ENCODE measurements at regions not wholly inside any gene's neighbourhood (a gene's known extent, or its start where the extent isn't known, plus 50 kb on each side); places are given as distances from the start of the nearest gene placed in this dataset.
"Not testable (repeated sequence)": the region's sequence is repeated elsewhere in the genome, so short reads cannot be mapped to it uniquely, and the experiment has no call there.

DNA sequence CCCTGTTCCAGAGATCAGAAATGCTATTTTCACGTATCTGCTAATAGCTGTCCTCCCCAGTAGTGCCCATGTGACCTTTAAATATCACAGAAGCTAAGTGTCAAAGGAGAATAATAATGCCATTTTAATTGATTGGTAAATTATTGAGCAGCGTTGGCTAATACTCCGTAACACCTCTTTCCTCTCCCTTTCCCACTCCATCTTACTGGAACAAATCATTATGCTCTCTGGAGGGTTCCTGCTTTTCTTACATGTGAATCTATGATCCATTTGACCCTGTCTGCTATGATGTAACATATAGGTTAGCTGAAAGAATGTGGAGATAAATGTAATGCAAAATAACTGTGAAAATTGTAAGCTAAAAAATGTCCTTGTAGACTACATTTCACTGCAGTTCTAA is 383.6 kb upstream of the GYPC start:
- H3K4me1 Mint-ChIP-seq (ENCODE audit: insufficient read depth, unreplicated experiment) = no peaks in the 10 kb centered on the region
- DNase-seq (ENCODE audit: unreplicated experiment) = no peak
- H3K36me3 Mint-ChIP-seq (ENCODE audit: insufficient read depth, unreplicated experiment) = no peaks in the 10 kb centered on the region
- ChIA-PET POLR2A (no interaction called here), CTCF (interaction anchor here (0.6 kb wide), 1 partner anchor 254 kb away, joined by 3 read pairs; no protein-coding TSS in a partner anchor)
- BruUV-seq (replicated peaks) = no TSS peak
- no peak overlapping the region for H3K27ac Mint-ChIP-seq (ENCODE audit: low read depth, unreplicated experiment)
- H3K27me3 Mint-ChIP-seq (ENCODE audit: insufficient read depth, unreplicated experiment) = no peaks in the 10 kb centered on the region
- intact Hi-C loops (cut with micrococcal nuclease) = no loop called here
- H3K4me3 Mint-ChIP-seq (ENCODE audit: unreplicated experiment) = no peak overlapping the region
- peaks cover 9% of the 10 kb centered on the region for H3K9me3 Mint-ChIP-seq (ENCODE audit: unreplicated experiment)
- TF ChIP-seq, protein P1, sequence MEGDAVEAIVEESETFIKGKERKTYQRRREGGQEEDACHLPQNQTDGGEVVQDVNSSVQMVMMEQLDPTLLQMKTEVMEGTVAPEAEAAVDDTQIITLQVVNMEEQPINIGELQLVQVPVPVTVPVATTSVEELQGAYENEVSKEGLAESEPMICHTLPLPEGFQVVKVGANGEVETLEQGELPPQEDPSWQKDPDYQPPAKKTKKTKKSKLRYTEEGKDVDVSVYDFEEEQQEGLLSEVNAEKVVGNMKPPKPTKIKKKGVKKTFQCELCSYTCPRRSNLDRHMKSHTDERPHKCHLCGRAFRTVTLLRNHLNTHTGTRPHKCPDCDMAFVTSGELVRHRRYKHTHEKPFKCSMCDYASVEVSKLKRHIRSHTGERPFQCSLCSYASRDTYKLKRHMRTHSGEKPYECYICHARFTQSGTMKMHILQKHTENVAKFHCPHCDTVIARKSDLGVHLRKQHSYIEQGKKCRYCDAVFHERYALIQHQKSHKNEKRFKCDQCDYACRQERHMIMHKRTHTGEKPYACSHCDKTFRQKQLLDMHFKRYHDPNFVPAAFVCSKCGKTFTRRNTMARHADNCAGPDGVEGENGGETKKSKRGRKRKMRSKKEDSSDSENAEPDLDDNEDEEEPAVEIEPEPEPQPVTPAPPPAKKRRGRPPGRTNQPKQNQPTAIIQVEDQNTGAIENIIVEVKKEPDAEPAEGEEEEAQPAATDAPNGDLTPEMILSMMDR (IDR thresholded peaks at IDR 0.05; ENCODE audit: unreplicated experiment) = no peak

DNA sequence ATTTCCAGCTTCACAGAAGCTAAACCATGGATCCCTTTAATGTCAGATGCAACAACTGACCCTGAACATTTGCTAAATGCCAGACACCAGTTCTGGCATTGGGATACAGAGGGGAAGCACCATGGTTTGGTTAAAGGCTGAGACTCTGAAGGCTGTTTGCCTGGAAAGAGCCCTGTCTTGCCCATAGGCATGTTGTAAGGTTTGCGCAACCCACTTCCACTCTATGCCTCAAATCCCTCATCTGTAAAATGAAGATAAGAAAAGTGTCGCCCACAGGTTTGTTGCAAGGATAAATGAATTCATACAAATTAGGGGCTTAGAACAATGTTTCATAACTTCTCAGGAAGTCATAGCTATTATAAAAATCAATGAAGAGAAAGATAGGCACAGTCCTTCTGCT is 380.9 kb upstream of the GYPC start:
- intact Hi-C loops (cut with micrococcal nuclease) = no loop called here
- no TSS peak for BruUV-seq (replicated peaks)
- POLR2A ChIA-PET = no interaction called here
- no peaks in the 10 kb centered on the region for H3K36me3 Mint-ChIP-seq (ENCODE audit: insufficient read depth, unreplicated experiment)
- TF ChIP-seq, protein P1 (IDR thresholded peaks at IDR 0.05; ENCODE audit: unreplicated experiment) = no peak
- H3K27ac Mint-ChIP-seq (ENCODE audit: low read depth, unreplicated experiment) = no peak overlapping the region
- H3K9me3 Mint-ChIP-seq (ENCODE audit: unreplicated experiment) = peaks cover 9% of the 10 kb centered on the region
- H3K4me1 Mint-ChIP-seq (ENCODE audit: insufficient read depth, unreplicated experiment) = no peaks in the 10 kb centered on the region
- CTCF ChIA-PET = interaction anchor here (0.6 kb wide), 1 partner anchor 30 kb away, joined by 3 read pairs; no protein-coding TSS in a partner anchor
- no peak overlapping the region for H3K4me3 Mint-ChIP-seq (ENCODE audit: unreplicated experiment)
- DNase-seq (ENCODE audit: unreplicated experiment) = no peak
- no peaks in the 10 kb centered on the region for H3K27me3 Mint-ChIP-seq (ENCODE audit: insufficient read depth, unreplicated experiment)

DNA sequence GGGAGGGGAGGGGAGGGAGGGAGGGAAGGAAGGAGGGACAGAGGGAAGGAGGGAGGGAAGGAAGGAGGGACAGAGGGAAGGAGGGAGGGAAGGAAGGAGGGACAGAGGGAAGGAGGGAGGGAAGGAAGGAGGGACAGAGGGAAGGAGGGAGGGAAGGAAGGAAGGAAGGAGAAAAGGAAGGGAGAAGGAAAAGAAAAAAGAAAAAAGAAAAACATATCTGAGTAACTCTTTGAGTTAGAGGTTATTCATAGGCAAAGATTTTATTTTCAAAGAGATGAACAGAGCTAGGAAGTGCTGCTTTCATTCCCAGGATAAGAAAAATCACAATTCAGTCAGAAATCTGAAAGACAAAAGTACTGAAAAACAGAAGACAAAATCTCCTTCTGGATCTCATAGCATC is 379.7 kb upstream of the GYPC start:
- H3K4me1 Mint-ChIP-seq (ENCODE audit: insufficient read depth, unreplicated experiment); H3K4me3 Mint-ChIP-seq (ENCODE audit: unreplicated experiment); POLR2A ChIA-PET; H3K27me3 Mint-ChIP-seq (ENCODE audit: insufficient read depth, unreplicated experiment); intact Hi-C loops (cut with micrococcal nuclease); H3K36me3 Mint-ChIP-seq (ENCODE audit: insufficient read depth, unreplicated experiment); BruUV-seq (replicated peaks); H3K27ac Mint-ChIP-seq (ENCODE audit: low read depth, unreplicated experiment); DNase-seq (ENCODE audit: unreplicated experiment); H3K9me3 Mint-ChIP-seq (ENCODE audit: unreplicated experiment): not testable (repeated sequence)
- CTCF ChIA-PET = interaction anchor here (0.7 kb wide), 1 partner anchor 295 kb away, joined by 4 read pairs; no protein-coding TSS in a partner anchor

DNA sequence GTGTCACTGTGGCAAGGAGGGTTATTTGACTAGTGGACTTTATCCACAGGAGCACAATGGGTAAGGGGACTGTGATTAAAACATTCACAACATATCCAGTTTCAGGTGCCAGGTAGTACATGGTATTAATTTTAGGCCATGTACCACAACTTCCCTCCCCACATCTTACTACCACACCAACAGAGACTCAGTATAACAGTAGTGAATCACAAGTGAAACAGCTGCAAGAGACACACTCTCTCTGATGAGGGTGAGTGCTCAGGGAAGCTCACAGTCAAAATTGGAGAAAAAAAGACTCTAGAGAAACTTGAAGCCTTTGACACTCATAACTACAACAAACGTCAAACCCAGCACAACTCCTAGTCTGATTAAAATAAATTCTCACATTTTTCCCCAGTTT is 367.6 kb upstream of the GYPC start:
- no TSS peak for BruUV-seq (replicated peaks)

DNA sequence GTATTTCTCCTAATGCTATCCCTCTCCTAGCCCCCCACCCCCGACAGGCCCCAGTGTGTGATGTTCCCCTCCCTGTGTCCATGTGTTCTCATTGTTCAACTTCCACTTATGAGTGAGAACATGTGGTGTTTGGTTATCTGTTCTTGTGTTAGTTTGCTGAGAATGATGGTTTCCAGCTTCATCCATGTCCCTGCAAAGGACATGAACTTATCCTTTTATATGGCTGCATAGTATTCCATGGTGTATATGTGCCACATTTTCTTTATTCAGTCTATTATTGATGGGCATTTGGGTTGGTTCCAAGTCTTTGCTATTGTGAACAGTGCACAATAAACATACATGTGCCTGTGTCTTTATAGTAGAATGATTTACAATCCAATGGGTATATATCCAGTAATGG is 362.0 kb upstream of the GYPC start:
- H3K4me3 Mint-ChIP-seq (ENCODE audit: unreplicated experiment); POLR2A ChIA-PET; H3K27ac Mint-ChIP-seq (ENCODE audit: low read depth, unreplicated experiment); intact Hi-C loops (cut with micrococcal nuclease); H3K4me1 Mint-ChIP-seq (ENCODE audit: insufficient read depth, unreplicated experiment); H3K36me3 Mint-ChIP-seq (ENCODE audit: insufficient read depth, unreplicated experiment); H3K9me3 Mint-ChIP-seq (ENCODE audit: unreplicated experiment); DNase-seq (ENCODE audit: unreplicated experiment); CTCF ChIA-PET; BruUV-seq (replicated peaks): not testable (repeated sequence)
- peaks cover 21% of the 10 kb centered on the region for H3K27me3 Mint-ChIP-seq (ENCODE audit: insufficient read depth, unreplicated experiment)

More for the DNA sequence above, 367.6 kb upstream of the GYPC start:
- POLR2A ChIA-PET = no interaction called here
- CTCF ChIA-PET = interaction anchor here (0.8 kb wide), 1 partner anchor 47 kb away, joined by 3 read pairs; no protein-coding TSS in a partner anchor
- Mint-ChIP-seq H3K27ac (ENCODE audit: low read depth, unreplicated experiment) (no peak overlapping the region), H3K4me1 (ENCODE audit: insufficient read depth, unreplicated experiment) (no peaks in the 10 kb centered on the region), H3K27me3 (ENCODE audit: insufficient read depth, unreplicated experiment) (peaks cover 24% of the 10 kb centered on the region), H3K9me3 (ENCODE audit: unreplicated experiment) (peaks cover 4% of the 10 kb centered on the region), H3K36me3 (ENCODE audit: insufficient read depth, unreplicated experiment) (no peaks in the 10 kb centered on the region), H3K4me3 (ENCODE audit: unreplicated experiment) (no peak overlapping the region)
- no peak for DNase-seq (ENCODE audit: unreplicated experiment)
- TF ChIP-seq, protein P1 (IDR thresholded peaks at IDR 0.05; ENCODE audit: unreplicated experiment) = no peak
- intact Hi-C loops (cut with micrococcal nuclease) = no loop called here

Measured in MCF 10A (cell line).